ENCODE measurements at regions not wholly inside any gene's neighbourhood (a gene's known extent, or its start where the extent isn't known, plus 50 kb on each side); places are given as distances from the start of the nearest gene placed in this dataset.

- Histone ChIP-seq H2AFZ (ENCODE audit: low read depth, low read length) (no peak overlapping the region), H3K4me2 (ENCODE audit: insufficient read depth, low read length) (no peak overlapping the region), H3K9me3 (replicated peaks; ENCODE audit: control insufficient read depth, insufficient read depth, low read depth, low read length) (no peaks in the 10 kb centered on the region; the same call in 1 of the 2 replicates), H3K79me2 (ENCODE audit: control insufficient read depth, insufficient read depth, low read length) (no peaks in the 10 kb centered on the region), H3K27ac (ENCODE audit: extremely low read depth, low read depth, low read length) (no peak overlapping the region), H4K20me1 (replicated peaks; ENCODE audit: control insufficient read depth, insufficient read depth, low read length) (0 out of 2 replicates have a peak, but pooled peaks cover 5% of the 10 kb centered on the region), H3K27me3 (ENCODE audit: control insufficient read depth in 2 of 2, insufficient read depth in 2 of 2, low read length in 2 of 2) (no peaks in the 10 kb centered on the region; a peak in 1 of 5 replicates), H3K9me1 (ENCODE audit: control insufficient read depth, insufficient read depth, low read length) (no peaks in the 10 kb centered on the region), H3K4me3 (no peak overlapping the region), H3K4me1 (replicated peaks in 1 of 2; ENCODE audit: control insufficient read depth in 2 of 2, insufficient read depth in 2 of 2, low read length in 2 of 2) (peaks cover 4 to 11% of the 10 kb centered on the region in 2 experiments; a peak in 4 of 5 replicates), H3K36me3 (ENCODE audit: control insufficient read depth, insufficient read depth, low read length) (no peaks in the 10 kb centered on the region), H3K9ac (ENCODE audit: insufficient read depth in 1 of 2, low read depth in 2 of 2, low read length in 2 of 2) (no peak overlapping the region)
- WGBS (ENCODE audit: insufficient coverage, low coverage, missing lambda C conversion rate): 47% methylated on average over 14 of the region's 14 CpGs
- ATAC-seq (no peak), DNase-seq (ENCODE audit: extremely low read depth in 1 of 4, low spot score in 3 of 4) (no peak), FAIRE-seq (no peak)
- BruUV-seq (replicated peaks): no TSS peak
- CTCF ChIA-PET (ENCODE audit: low intra/inter-chr PET ratio): no interaction called here
- POLR2A ChIA-PET: no interaction called here
- in situ Hi-C loops (cut with MboI) (no loop called here), intact Hi-C loops (cut with micrococcal nuclease) (no loop called here)
- TF ChIP-seq GABPB2 (CRISPR knock-in tag; conservative IDR thresholded peaks at IDR 0.05): no peak
- TF ChIP-seq ATF6 (CRISPR knock-in tag; IDR thresholded peaks at IDR 0.05): no peak
- TF ChIP-seq PHB (CRISPR knock-in tag; IDR thresholded peaks at IDR 0.05): no peak
- TF ChIP-seq ZBTB5 (IDR thresholded peaks at IDR 0.05): no peak
- TF ChIP-seq TEAD1 (CRISPR knock-in tag; IDR thresholded peaks at IDR 0.05): no peak
- no peak for TF ChIP-seq FOS (IDR thresholded peaks at IDR 0.05; ENCODE audit: extremely low read depth, insufficient read length)
- no peak for TF ChIP-seq ZNF146 (CRISPR knock-in tag; IDR thresholded peaks at IDR 0.05; ENCODE audit: unreplicated experiment)
- TF ChIP-seq FOXA3 (CRISPR knock-in tag; conservative IDR thresholded peaks at IDR 0.05 in 1 of 2, IDR thresholded peaks at IDR 0.05 in 1 of 2): no peak
- TF ChIP-seq NUFIP1 (IDR thresholded peaks at IDR 0.05; ENCODE audit: partially characterized antibody): no peak
- no peak for TF ChIP-seq ZFP1 (CRISPR knock-in tag; IDR thresholded peaks at IDR 0.05)
- no peak for TF ChIP-seq PML (IDR thresholded peaks at IDR 0.05; ENCODE audit: low read length)
- no peak for TF ChIP-seq RBM15 (IDR thresholded peaks at IDR 0.05; ENCODE audit: insufficient read depth, low read length)
- TF ChIP-seq ZNF41 (CRISPR knock-in tag; conservative IDR thresholded peaks at IDR 0.05): no peak
- no peak for TF ChIP-seq ELF4 (CRISPR knock-in tag; IDR thresholded peaks at IDR 0.05)
- TF ChIP-seq RUNX1 (IDR thresholded peaks at IDR 0.05; ENCODE audit: low read depth): no peak
- no peak for TF ChIP-seq MTF1 (CRISPR knock-in tag; IDR thresholded peaks at IDR 0.05; ENCODE audit: borderline replicate concordance)
- no peak for TF ChIP-seq ARID1B (IDR thresholded peaks at IDR 0.05)
These were observed 285.2 kb upstream of the TLE3 start for GRCh38 chr15:70382762-70383458.
